Type B pancreatic cell (in vitro differentiated cells): ENCODE measurements at regions not wholly inside any gene's neighbourhood (a gene's known extent, or its start where the extent isn't known, plus 50 kb on each side); places are given as distances from the start of the nearest gene placed in this dataset.

Source experiments
- DNase-seq: peaks from one replicate; pipeline ENCODE4 v3.0.0; 2021; ENCODE audit warnings: mixed read lengths; ENCODE audit not compliant: unreplicated experiment; ENCODE audit errors: extremely low spot score
- H3K27ac Mint-ChIP-seq: 2 replicates; pipeline ENCODE4 v1.8.0; 2021; ENCODE audit warnings: mild to moderate bottlenecking, mixed read lengths
- H3K27me3 Mint-ChIP-seq: 2 replicates; pipeline ENCODE4 v1.8.0; 2021; ENCODE audit warnings: mixed read lengths
- H3K36me3 Mint-ChIP-seq: 2 replicates; pipeline ENCODE4 v1.8.0; 2021; ENCODE audit warnings: mixed read lengths
- H3K4me1 Mint-ChIP-seq: one replicate; pipeline ENCODE4 v1.8.0; 2021; ENCODE audit warnings: mixed read lengths; ENCODE audit not compliant: unreplicated experiment
- H3K4me3 Mint-ChIP-seq: 2 replicates; pipeline ENCODE4 v1.8.0; 2021; ENCODE audit warnings: mild to moderate bottlenecking, mixed read lengths
- H3K9me3 Mint-ChIP-seq: 2 replicates; pipeline ENCODE4 v1.8.0; 2021; ENCODE audit warnings: mixed read lengths
- TF ChIP-seq, protein P1 (sequence below): fragments of 200-600 bp; sonication (generic); conservative IDR thresholded peaks from 2 replicates; pipeline ENCODE4 v1.5.0; 2021; ENCODE audit warnings: antibody characterized with exemption, mild to moderate bottlenecking

DNA sequence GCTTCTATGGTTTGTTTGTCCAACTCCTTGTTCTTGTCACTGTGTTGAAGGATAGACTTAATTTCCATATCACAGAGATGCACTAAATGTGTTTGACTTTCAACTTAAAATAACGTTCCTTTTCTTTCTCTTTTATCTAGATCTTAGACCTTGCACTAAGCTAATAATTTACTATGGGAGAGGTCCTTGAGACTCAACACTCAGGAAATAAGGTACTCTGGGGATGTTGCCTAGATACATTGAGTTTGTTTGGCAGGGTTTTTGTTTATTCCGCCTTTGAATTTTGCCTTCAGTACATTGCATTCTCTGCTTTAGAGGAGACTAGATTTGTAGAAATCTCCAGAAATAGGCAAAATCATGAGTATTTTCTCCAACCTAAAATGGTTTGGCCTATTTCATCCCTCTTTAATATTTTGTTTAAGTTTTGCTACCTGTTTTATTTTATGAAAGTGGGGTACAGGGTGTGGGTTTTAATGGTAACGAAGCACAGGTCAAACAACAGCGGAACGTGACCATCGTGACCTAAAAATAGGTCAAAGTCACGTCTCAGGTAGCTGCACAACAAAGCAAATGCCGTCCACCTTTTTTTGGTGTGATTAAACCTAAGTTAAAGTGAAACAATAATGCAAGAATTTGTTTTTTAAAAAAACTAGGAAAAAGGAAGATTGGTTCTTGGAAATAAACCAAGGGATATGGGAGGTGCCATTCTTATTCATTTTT, 115.3 kb upstream of the CPSF6 start:
- Mint-ChIP-seq H3K36me3 (no peaks in the 10 kb centered on the region), H3K4me3 (no peak overlapping the region), H3K9me3 (no peaks in the 10 kb centered on the region), H3K4me1 (no peaks in the 10 kb centered on the region), H3K27me3 (no peaks in the 10 kb centered on the region), H3K27ac (peak overlapping the region; percentile 59)
- TF ChIP-seq, protein P1, sequence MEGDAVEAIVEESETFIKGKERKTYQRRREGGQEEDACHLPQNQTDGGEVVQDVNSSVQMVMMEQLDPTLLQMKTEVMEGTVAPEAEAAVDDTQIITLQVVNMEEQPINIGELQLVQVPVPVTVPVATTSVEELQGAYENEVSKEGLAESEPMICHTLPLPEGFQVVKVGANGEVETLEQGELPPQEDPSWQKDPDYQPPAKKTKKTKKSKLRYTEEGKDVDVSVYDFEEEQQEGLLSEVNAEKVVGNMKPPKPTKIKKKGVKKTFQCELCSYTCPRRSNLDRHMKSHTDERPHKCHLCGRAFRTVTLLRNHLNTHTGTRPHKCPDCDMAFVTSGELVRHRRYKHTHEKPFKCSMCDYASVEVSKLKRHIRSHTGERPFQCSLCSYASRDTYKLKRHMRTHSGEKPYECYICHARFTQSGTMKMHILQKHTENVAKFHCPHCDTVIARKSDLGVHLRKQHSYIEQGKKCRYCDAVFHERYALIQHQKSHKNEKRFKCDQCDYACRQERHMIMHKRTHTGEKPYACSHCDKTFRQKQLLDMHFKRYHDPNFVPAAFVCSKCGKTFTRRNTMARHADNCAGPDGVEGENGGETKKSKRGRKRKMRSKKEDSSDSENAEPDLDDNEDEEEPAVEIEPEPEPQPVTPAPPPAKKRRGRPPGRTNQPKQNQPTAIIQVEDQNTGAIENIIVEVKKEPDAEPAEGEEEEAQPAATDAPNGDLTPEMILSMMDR: no peak
- no peak for DNase-seq

DNA sequence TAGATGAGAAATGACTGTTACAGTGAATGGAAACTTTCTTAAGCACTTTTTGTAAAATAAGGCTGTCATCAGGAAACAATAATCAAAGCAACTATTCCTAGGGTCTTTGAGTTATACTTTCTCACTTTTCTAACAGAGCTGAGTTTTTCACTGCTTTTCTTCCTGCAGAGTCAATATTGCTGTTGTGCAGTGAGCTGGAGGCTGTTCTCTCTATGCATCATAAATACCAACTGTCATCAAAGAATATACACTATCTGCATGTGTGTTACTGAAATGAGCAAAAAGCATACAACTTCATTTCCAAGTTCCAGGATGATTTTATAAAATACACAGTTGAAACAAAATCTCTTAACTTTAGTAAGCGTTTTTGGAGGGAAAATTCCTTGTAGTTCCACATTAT, 110.4 kb upstream of the CPSF6 start:
- no peak for DNase-seq
- H3K4me3 Mint-ChIP-seq: no peak overlapping the region

DNA sequence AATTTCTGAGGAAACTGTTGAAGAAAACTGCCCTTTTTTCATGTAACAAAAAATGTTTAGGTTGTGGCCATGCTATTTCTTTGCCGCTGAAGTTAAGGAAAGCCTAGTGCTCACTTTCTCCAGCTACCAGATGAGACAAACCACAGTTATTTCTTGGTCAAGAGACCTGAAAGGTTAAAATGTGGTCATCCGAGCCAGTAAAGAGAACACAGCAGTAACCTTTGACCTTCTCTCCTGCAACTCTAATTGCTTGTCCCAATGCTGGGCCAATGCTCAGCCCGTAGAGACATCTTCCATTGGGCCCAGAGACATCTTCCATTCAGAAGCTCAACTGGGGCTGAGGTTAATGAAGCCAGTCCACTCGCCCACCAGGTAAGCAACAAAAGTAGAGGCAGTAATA, 109.8 kb upstream of the CPSF6 start:
- no peak for DNase-seq
- H3K27me3 Mint-ChIP-seq: no peaks in the 10 kb centered on the region
- no peak overlapping the region for H3K27ac Mint-ChIP-seq
- H3K4me1 Mint-ChIP-seq: no peaks in the 10 kb centered on the region
- H3K9me3 Mint-ChIP-seq: no peaks in the 10 kb centered on the region
- no peak overlapping the region for H3K4me3 Mint-ChIP-seq
- no peaks in the 10 kb centered on the region for H3K36me3 Mint-ChIP-seq
- TF ChIP-seq, protein P1: no peak

More for the DNA sequence above, 110.4 kb upstream of the CPSF6 start:
- Mint-ChIP-seq H3K27ac (no peak overlapping the region), H3K36me3 (no peaks in the 10 kb centered on the region), H3K27me3 (no peaks in the 10 kb centered on the region), H3K9me3 (no peaks in the 10 kb centered on the region), H3K4me1 (no peaks in the 10 kb centered on the region)
- TF ChIP-seq, protein P1: no peak

DNA sequence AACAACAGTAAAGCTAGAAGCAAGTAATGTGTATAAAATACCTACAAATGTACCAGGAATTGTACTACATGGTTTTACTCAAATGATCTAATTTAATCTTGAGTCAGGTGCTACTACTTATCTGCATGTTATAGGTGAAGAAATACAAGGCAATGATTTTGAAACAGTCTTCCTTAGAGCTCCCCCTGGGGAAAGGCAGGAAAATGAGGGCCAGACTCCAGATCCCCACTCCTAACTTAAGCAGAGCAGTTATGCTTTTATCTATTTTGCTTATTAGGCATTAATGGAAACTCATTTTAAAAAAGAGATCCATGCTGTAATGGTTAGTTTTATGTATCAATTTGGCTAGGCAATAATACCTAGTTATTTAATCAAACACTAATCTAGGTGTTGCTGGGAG, 109.3 kb upstream of the CPSF6 start:
- Mint-ChIP-seq H3K36me3 (no peaks in the 10 kb centered on the region), H3K4me1 (no peaks in the 10 kb centered on the region), H3K9me3 (no peaks in the 10 kb centered on the region), H3K27ac (no peak overlapping the region), H3K4me3 (no peak overlapping the region), H3K27me3 (no peaks in the 10 kb centered on the region)
- TF ChIP-seq, protein P1: no peak
- no peak for DNase-seq

DNA sequence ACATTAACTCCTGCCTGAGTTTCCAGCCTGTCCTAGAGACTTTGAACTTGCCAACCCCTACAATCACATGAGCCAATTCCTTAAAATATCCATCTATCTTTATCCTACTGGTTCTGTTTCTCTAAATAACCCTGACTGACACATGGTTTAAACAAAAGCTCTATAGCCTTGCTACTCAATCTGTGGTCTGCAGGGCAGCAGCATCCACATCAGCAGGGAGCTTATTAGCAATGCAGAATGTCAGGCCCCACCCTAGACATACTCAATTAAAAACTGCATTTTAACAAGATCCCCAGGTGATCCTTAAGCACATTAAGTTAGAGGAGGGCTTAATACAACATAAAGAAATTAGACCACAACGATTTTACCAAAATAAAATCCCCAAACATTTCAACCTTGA, 108.3 kb upstream of the CPSF6 start:
- H3K9me3 Mint-ChIP-seq: no peaks in the 10 kb centered on the region
- H3K27me3 Mint-ChIP-seq: no peaks in the 10 kb centered on the region
- no peaks in the 10 kb centered on the region for H3K36me3 Mint-ChIP-seq
- TF ChIP-seq, protein P1: no peak
- no peak for DNase-seq
- H3K27ac Mint-ChIP-seq: no peak overlapping the region
- H3K4me3 Mint-ChIP-seq: no peak overlapping the region
- H3K4me1 Mint-ChIP-seq: no peaks in the 10 kb centered on the region
